HG02840 (cell line): ENCODE measurements at regions not wholly inside any gene's neighbourhood (a gene's known extent, or its start where the extent isn't known, plus 50 kb on each side); places are given as distances from the start of the nearest gene placed in this dataset.

Source experiments
- ATAC-seq: cut with Tn5 transposase; IDR thresholded peaks from one replicate; pipeline ENCODE4 v1.9.1; 2021; ENCODE audit warnings: mild to moderate bottlenecking, moderate library complexity, moderate number of reproducible peaks; ENCODE audit not compliant: unreplicated experiment, low FRiP score

DNA sequence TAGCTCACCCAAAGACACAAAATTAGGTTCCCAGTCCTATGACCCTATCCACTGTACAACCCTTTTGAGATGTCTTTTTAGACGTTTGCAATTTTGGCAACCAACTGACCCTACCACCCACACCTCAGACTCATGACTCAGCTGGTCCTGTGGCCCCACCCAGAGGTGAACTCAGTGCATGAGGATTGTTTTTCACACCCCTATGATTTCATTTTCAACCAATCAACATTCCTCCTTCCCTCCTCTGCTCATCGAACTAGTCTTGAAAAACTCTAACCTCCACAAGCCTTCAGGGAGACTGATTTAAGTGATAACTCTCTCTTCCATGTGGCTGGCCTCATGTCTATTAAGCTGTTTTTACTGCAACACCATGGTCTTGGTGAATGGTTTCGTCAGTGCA is 350.7 kb downstream of the UQCRFS1 start:
- ATAC-seq = no peak

DNA sequence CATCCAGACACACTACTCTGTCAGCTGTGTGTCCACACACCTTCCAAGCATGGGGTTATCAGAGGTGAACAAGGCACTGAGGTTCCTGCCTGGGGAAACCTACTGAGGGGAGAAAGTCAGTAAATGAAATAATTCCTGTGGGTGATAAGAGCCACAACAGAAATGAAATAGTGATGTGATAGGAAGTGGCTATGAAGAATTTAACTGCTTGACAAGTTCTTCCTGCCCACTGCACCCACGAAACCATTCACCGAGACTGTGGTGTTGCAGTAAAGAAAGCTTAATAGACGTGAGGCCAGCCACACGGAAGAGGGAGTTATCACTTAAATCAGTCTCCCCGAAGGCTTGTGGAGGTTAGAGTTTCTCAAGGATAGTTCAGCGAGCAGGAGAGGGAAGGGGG is 353.1 kb downstream of the UQCRFS1 start:
- no peak for ATAC-seq

DNA sequence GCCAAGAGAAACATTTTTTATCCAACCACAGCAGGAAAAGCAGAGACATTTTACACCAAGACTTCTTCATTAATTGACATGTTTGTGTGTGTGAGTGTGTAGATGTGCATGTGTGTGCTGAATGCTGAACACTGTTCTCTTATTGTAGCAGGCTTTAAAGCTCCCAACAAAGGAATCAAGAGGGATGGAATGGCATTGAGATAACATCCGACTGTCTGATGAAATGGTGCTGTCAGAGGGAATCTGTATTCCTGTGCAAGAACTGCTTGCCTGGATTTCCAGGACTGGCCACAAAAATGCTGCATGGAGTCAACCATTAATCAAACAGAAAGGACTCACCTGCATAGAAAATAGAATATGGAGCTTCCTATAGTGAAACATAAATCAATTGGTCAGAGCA is 354.0 kb downstream of the UQCRFS1 start:
- no peak for ATAC-seq

DNA sequence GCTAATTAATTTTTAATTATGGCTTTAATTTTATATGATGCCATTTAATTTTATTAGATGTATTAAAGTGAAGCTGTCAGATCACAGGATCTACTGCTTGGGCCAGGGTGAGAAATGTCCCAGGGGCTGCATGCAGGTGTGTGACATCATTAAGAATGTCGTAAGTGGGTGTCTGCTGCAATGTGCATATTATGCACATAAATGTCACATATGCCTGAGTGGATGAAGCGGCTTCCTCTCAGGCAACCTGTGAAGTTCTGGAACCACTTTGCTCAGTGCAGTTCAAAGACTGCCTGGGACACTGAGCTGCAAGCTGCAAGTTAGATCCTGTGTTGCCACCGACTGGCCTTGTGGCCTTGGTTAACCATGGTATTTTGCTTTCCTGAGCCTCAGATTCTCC is 355.0 kb downstream of the UQCRFS1 start:
- no peak for ATAC-seq

DNA sequence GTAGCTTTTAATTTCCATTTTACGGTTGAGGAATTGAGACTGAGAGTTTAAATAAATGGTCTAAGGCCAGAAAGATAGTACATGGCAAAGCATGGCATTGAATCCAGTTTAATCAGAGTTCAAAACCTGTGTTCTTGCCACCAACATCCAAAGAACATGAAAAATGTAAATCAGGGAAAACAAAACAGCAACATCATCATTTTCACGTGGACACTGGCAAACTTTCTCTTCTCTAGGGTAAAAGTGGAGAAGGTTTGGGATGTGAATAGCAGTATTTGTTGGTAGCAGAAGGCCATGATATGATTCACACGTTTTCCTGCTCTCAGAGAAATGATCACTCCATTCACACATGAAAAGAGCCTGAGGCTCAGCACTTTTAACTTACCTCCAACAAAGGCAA is 357.7 kb downstream of the UQCRFS1 start:
- no peak for ATAC-seq

DNA sequence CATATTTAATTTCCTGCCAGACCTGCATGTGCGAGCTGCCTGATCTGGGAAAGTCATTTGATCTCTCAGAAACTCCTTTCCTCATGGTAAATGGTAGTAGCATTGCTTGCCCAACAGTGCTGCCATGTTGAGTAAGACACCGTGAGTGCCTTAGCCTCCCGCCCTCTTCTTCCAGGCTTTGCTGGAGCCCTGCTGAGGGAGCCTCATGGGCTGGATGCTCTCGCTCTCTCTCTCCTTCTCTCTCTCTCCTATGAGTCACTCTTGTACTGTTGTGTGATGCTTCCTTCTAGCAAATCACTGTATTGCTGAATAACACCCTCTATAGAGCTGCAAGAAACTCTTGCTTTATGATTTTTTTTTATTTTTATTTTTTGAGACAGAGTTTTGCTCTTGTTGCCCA is 365.5 kb downstream of the UQCRFS1 start:
- no peak for ATAC-seq

DNA sequence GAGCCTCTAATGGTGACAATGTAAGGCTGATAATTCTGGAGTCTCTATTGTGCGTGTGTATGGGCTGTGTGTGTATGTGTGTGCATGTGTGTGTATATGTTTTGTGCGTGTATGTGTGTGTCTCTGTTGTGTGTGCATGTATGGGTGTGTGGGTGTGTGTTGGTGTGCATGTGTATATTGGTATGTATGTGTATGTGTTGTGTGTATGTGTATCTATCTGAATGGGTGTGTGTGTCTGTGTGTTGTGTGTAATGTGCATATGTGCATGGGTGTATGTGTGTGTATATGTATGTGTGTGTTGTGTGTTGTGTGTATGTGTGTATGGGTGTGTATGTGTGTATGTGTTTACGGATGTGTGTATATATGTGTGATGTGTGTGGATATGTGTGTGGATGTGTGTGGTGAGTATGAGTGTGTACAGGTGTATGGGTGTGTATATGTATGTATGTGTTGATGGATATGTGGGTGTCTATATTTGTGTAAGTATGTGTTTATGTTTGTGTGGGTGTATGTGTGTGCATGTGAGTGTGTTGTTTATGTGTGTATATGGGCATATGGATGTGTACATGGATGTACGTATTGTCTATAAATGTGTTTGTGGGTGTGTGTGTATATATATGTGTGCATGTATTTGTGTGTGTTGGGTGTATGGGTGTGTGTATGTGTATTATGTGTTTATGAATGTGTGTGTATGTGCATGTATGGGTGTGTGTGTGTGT is 366.7 kb downstream of the UQCRFS1 start:
- ATAC-seq = no peak

DNA sequence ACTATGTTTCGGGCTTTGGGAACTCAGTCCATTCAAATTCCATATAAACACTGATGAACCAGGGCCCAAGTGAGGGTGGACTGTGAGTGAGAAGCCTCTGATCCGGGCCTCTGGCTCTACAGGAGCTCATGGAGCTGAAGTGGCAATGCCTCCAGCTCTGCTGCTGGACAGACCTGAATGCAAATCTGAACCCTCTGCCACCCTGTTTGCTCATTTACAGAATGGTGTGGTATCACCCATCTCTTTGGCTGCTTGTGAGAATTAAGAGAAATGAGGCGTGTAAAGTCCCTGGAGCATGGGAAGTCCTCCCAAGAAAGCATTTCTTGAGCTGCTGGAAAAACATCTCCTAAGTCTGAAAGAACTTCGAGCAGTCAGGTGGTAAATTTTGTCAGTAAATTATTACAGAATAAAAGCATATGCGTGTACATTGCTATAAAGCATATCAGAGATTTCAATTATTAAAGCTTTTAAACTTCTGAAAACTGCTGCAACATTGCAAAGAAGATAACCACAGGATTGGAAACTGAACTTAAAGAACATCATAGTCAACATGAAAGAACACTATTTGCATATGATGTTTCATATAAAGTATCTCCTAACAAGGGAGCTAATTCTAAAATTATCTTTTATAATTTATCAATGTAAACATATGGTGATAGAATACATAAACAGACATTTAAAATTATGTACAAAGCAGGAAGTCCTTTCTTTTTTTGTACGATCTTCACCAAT is 369.0 kb downstream of the UQCRFS1 start:
- no peak for ATAC-seq

DNA sequence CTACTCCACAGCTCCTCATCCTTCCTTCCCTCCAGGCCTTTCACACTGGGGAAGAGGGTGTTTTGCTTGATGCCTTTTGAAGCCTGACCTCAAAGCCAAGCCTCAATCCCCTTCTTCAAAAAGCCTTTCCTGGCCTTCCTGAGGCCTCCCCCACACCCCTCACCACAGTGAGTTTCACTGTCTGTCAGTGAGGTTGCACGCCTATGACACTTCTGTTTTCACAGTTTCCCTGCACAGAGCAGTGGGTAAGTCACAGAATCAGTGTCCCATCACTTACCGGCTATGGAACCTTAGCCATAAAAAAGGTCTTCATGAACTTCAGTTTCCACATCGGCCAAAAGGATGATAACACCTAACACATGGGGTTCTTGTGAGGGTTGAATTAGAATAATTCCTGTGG is 371.4 kb downstream of the UQCRFS1 start:
- ATAC-seq = no peak

DNA sequence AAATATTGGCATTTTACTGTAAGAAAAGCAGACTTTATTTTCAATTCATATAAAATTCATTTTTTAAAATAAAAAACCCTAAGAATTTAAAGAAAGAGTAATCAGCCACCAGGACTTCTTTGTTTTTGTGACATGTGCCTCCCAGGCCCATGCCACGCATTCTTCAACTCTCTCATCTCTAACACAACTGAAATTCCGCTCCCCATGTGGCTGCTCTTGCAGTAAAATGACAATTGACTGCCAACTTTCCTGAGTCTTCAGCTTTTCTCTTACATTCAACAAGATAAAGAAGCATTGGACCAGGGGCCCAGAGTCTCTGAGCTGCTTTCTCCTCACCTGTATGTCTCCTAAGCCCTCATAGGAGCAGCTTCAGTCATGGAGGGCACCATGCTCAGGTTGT is 372.1 kb downstream of the UQCRFS1 start:
- no peak for ATAC-seq

DNA sequence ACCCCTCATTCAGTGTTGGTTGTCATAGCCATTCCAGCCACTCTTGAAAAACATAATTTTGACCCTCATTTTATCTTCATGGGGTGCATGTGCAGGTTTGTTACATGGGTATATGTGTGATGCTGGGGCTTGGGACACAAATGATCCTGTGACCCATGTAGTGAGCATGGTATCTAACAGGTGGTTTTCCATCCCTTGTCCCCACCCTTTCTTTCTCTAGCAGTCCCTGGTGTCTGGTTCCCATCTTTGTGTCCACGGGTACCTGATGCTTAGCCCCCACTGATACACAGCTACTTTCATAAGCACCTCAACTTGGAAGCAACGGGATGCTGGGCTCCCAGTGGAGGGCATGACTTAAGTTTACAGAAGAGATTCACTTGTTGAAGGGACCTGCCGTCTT is 373.5 kb downstream of the UQCRFS1 start:
- ATAC-seq = no peak

DNA sequence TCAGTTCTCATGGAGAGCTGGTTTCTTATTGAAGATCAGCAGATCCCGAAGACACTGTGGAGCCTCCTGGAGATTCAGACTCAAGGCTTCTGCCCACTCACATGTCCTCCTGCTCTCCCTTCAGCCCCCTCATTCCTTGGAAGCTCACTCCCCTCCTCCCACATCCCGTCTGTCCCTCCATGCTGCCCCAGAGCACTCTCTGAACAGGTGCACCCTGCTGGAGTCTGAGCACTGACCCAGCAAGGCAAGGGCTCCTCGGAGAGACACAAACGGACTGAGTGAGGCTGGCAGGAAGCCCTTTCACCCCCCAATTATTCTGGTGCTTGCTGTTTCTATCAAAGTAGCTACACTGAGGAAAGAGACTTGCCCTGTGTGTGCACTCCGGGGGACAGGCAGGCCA is 374.0 kb downstream of the UQCRFS1 start:
- no peak for ATAC-seq

DNA sequence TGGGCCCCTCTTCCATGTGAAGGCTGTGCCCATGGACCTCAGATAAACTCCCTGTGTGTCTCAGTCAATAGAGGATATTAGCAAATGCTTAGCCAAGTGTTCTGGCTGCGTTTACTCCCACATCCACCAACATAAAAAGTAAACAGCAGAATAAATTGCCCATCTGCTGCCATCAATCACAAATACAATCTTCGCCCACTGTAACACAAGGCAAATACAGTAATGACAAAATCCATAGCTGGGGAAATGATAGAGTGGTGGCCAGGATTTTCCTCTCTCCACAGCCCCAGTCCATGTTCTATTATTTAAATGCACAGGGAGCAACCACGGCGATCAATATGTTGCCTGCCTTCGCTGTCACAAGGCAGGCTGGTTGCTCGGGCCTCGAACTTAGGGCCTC is 376.5 kb downstream of the UQCRFS1 start:
- ATAC-seq = no peak

DNA sequence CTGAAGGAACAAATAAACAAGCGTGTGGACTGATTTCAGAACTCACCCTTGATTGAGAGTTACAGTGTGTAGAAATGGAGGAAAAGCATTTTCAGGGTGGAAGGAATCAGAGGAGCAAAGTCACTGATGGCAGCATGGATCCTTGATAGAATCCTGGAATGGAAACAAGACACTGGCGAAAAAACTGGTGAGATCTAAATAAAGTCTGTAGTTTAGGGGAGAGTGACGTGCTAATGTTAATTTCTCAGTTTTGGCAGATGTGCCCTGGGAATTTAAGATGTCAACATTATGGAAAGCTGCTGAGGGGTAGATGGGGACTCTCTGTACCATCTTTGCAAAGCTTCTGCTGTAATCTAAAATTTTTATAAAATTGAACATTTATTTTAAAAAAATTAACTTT is 378.0 kb downstream of the UQCRFS1 start:
- ATAC-seq = no peak

DNA sequence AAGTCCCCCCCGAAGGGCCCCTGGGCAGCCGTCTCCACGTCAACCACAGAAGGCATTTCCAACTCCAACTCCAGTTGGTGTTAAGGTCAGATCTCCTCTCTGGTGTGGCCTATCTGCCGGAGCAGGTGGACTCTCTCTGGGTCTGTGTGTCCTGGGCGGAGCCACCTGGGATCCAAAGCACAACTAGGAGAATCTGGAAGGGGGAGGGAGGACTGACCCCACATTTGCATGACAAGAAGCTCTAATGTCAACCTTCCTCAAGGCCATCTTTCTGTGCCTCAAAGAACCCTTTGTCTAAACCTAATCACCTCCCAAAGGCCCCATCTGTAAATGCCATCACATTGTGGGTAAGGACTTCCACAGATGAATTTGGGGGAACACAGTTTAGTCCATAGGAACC is 381.5 kb downstream of the UQCRFS1 start:
- no peak for ATAC-seq

DNA sequence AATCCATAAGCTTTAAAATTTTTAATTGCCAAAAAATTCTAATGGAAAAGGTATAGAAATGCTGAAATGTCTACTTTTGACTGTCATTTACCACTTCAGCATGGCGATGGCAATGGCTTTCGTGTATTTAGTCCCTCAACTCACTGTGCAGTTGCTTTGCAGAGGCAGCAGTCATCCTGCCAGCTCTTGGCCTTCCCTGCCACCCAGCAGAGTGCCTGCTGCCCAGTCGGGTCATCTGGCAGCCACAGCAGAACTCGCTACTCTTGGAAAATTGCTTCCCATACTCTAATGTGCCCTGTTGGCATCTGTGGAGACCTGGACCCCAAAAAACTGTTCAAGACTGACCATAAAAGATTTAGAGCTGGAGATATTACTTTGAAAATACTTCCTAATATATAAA is 383.2 kb downstream of the UQCRFS1 start:
- ATAC-seq = no peak

DNA sequence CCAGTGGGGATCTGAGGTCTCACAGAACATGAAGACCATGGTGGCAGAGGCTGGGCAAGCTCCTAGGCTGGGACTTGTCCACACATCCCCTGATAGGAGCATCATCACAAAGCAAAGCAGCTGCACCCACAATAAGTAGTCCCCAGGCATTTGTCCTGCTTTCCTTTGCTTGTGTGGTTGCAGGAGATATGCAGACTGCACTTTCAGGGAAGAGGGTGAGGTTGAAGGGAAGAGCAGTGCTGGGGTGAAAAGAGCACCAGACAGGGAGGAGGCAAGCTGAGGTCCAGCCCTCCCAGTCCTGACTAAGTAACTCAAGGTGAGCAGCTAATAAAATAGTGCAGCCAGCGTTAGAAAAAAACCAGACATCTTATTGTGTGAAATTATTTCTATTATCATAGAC is 383.6 kb downstream of the UQCRFS1 start:
- no peak for ATAC-seq

DNA sequence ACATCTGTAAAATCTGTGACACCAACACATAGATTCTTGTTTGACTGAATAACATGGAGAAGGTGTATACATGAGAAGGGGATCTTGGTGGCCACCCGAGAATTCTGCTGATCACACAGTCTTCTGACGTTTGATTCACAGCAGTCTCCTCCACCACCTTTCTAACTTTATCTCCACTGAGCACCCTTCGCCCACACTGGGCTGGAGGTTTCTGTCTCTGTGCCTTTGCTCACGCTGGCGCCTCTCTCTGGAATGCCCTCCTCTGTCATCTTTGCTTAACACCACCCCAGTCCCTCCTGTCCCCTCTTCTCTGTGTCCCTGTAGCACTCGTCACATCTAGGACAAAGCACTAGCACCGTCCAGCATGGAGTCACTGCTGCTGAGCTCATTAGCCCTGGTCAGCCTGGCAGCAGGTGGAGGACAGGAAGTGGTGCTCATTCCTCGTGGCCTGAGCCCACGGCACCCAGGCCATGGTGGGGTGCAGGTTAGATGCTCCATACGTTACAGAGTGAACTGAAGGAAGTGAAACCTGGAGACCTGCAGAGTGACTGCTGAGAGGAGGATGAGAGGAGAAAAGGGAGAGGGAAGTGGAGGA is 384.6 kb downstream of the UQCRFS1 start:
- ATAC-seq = no peak

DNA sequence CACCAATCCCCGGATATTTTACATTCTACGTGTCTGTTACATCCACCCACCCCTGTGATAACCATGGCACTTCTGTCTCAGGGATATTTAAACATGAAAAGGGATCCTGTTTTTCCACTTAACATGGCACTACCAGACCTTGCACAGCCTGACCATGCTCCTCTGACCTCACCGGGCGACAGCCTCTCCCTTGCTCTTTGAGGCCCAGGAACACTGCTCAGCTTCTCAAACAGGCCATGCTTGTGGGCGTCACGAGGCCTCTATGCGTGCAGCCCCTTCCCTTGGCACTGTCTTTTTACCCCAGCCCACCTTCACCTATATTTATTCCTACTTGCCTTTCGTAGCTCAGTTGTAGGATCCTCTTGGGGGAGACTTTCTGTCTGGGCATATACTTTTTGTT is 385.6 kb downstream of the UQCRFS1 start:
- no peak for ATAC-seq

DNA sequence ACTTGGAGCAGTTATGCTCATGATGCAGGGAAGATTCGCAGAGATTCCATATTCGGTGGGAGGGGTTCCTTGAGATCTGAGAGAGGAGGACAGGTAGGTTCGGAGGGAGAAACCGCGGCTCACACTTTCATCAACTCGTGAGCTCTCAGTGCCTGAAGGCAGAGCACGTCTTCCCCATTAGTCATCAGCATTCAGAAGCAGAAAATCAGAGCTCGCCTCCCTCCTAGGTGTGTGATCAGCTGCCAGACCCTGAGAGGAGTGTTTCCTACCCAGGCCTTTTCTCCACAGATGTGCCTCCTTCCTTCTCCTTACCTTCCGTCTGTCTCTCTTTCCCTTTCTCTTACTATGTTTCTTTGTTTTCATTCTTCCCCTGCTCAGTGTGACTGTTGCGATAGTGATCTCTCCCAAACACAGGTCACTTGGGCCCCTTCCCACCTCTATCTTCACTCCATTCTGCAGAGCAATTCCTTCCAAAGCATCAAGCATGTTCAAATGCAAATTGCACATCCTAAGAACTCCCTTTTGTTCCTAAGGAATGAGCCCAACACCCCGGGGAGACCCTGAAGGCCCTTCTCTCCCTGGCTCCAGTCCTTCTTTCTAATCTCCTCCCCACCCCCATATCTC is 389.5 kb downstream of the UQCRFS1 start:
- ATAC-seq = no peak

DNA sequence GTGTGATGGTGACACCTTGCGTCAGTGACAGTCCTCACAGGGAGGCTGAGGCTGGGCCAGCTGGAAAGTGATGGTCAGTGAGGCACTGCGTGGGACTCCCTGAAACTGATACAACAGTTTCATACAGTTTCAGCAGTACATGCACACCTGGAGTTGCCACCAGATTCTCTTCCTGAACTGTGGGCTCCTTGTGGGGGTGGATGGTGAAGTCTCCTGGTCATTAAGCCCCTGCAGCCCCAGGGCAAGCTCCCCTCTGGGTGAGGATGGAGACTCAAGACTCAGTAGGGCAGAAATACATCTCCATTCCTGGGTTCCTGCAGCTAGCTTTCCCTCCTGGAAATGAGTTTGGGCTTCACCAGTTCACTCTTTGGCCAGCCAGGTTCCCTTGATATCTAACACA is 392.7 kb downstream of the UQCRFS1 start:
- ATAC-seq = no peak

DNA sequence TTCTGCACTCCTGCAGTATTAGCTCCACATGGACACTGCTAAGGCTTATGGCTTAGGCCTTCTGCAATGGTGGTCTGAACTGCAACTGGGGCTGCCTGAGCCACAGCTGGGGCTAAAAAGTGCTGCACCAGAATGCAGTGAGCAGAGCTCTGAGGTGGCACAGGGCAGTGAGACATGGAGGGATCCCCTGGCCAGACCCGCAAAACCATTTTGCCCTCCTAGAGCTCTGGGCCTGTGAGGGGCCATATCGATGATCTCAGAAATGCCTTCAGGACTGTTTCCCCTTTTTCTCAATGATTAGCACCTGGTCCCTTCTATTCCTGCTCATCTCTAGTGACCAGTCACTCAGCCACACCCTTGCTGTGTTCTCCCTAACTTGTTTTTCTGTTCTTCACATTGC is 397.7 kb downstream of the UQCRFS1 start:
- no peak for ATAC-seq
